ENCODE measurements at regions not wholly inside any gene's neighbourhood (a gene's known extent, or its start where the extent isn't known, plus 50 kb on each side); places are given as distances from the start of the nearest gene placed in this dataset.
A peak's percentile ranks its signal among the peaks of the same experiment; 100 is the strongest.
"Not testable (repeated sequence)": the region's sequence is repeated elsewhere in the genome, so short reads cannot be mapped to it uniquely, and the experiment has no call there.

DNA sequence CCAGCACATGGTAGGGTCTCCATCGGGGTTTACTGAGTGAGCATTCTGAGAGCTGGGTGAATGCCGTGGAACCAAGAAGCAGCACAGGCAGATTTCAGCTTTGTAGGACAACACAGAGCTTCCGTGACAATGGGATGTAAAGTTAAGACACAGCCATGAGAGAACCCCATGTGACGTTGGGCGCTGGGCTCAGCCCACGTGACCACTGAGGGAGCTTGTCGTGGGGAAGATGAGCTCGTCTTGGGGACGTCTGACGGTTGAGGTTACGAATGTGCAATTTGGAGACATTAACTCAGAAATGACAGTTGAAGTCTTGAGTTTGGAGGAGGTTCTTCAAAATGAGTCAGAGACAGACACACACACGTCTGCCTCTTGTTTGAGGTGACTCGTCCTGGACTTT lies 51.5 kb upstream of the MUC20 start:
- not testable (repeated sequence) for DNase-seq (ENCODE audit: low read depth)

DNA sequence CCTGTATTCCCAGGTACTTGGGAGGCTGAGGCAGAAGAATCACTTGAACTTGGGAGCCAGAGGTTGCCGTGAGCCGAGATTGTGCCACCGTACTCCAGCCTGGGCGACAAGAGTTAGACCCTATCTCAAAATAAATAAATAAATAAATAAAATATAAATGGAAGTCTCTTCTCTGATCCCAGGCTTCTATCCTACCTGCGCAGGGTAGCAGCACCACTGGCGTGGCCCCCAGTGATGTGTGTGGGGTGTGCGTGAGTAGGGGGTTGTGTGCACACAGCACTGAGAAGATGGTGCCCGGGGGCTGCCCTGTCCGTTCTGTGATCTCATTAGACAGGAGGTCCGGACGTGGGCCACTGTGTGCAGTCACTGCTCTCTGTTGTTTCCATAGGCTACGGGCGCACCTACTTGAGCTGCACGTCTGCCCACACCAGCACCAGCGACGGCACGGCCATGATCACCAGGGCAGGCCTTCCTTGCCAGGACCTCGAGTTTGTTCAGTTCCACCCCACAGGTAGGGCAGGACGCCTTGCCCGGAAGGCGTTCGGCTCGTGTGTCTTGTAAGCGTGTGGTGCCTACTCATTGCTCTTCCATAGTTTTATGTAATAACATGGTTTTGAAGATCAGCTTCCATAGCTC lies 52.5 kb upstream of the MUC20 start:
- DNase-seq (ENCODE audit: low read depth): not testable (repeated sequence)

DNA sequence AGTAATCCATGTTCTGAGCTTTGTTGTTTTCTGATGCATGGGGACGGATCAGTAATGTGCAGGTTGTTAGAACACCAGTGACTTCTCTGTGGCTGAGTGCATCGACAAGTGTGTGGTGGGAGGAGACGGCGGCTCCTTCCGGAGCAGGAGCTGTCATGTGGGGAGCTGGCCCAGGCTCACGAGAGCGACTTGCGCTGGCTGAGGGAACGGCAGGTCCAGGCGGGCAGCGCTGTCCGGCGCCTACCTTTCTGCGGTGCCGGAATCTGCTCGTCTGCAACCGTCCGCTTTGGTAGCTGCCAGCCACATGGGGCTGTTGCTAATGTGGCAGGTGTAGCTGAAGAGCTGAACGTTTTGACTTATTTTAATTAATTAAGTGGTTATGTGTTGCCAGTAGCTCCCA lies 55.5 kb upstream of the MUC20 start:
- not testable (repeated sequence) for DNase-seq (ENCODE audit: low read depth)

DNA sequence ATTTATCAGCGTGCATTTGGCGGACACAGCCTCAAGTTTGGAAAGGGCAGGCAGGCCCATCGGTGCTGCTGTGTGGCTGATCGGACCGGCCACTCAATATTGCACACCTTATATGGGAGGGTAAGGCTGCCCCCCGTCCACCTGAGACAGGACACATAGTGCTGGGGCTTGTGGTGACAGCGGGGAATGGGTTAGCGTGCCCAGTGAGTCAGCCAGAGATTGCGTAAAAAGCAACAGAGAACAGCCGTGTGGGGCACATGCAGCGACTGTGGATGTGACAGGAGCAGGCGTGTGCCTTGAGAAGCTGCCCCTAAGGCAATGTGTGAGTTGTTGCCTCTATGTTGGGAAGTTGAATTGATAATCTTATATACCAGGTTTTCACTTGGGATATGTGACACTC lies 56.6 kb upstream of the MUC20 start:
- not testable (repeated sequence) for DNase-seq (ENCODE audit: low read depth)

GRCh38 chr3:195659136-195659533 lies 61.6 kb upstream of the MUC20 start:
- DNase-seq (ENCODE audit: low read depth): not testable (repeated sequence)

- not testable (repeated sequence) for DNase-seq (ENCODE audit: low read depth)
These were observed 62.2 kb upstream of the MUC20 start for GRCh38 chr3:195658381-195659135.

- DNase-seq (ENCODE audit: low read depth): peak; percentile 66
These were observed 63.1 kb upstream of the MUC20 start for GRCh38 chr3:195657475-195658372.

GRCh38 chr3:195656091-195656490 lies 64.7 kb upstream of the MUC20 start:
- not testable (repeated sequence) for DNase-seq (ENCODE audit: low read depth)

- DNase-seq (ENCODE audit: low read depth): not testable (repeated sequence)
These were observed 66.0 kb upstream of the MUC20 start for GRCh38 chr3:195654746-195655145.

DNA sequence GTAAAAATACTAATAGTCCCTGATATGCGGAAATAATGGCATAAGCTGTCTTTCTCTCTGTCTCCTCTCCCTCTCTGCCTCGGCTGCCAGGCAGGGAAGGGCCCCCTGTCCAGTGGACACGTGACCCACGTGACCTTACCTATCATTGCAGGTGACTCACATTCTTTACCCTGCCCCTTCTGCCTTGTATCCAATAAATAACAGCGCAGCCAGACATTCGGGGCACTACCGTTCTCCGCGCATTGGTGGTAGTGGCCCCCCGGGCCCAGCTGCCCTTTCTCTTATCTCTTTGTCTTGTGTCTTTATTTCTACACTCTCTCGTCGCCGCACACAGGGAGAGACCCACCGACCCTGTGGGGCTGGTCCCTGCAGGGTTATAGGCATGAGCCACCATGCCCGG lies 66.6 kb upstream of the MUC20 start:
- not testable (repeated sequence) for DNase-seq (ENCODE audit: low read depth)

DNA sequence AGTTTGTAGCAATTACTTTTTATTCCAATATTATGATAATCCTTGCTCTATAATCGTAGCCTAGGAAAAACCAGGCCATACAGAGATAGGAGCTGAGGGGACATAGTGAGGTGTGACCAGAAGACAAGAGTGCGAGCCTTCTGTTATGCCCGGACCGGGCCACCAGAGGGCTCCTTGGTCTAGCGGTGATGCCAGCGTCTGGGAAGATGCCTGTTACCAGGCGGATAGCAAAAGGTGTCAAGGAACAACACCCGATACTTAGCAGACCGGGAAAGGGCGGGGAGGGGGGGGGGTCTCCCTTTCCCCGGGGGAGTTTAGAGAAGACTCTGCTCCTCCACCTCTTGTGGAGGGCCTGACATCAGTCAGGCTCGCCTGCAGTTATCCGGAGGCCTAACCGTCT lies 67.1 kb upstream of the MUC20 start:
- not testable (repeated sequence) for DNase-seq (ENCODE audit: low read depth)

DNA sequence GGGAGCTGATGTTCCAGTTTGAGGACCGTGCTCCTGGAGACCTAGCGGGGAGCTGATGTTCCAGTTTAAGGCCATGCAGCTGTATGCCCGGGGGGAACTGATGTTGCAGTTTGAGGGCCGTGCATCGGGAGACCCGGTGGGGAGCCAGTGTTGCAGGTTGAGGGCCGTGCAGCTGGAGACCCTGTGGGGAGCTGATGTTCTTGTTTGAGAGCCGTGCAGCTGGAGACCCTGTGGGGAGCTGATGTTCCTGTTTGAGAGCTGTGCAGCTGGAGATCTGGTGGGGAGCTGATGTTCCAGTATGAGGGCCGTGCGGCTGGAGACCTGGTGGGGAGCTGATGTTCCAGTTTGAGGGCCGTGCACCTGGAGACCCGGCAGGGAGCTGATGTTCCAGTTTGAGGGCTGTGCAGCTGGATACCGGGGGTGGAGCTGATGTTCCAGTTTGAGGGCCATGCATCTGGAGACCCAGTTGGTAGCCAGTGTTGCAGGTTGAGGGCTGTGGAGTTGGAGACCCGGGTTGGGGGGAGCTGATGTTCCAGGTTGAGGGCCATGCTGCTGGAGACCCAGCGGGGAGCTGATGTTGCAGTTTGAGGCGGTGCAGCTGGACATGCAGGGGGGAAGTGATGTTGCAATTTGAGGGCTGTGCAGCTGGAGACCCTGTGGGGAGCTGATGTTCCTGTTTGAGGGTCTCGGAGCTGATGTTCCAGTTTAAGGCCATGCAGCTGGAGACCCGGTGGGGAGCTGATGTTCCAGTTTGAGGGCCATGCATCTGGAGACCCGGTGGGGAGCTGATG lies 64.4 kb upstream of the APOD start:
- not testable (repeated sequence) for DNase-seq (ENCODE audit: low read depth)

DNA sequence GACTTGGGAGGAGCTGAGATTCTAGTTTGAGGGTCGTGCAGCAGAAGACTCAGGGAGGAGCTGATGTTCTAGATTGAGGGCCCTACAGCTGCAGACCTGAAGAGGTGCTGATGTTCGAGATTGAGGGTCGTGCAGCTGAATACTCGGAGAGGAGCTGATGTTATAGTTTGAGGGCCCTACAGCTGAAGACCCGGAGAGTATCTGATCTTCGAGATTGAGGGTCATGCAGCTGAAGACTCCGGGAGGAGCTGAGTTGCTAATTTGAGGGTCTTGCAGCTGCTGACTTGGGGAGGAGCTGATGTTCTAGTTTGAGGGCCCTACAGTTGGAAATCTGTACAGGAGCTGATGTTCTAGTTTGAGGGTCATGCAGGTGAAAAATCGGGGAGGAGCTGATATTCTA lies 62.1 kb upstream of the APOD start:
- DNase-seq (ENCODE audit: low read depth): not testable (repeated sequence)

DNA sequence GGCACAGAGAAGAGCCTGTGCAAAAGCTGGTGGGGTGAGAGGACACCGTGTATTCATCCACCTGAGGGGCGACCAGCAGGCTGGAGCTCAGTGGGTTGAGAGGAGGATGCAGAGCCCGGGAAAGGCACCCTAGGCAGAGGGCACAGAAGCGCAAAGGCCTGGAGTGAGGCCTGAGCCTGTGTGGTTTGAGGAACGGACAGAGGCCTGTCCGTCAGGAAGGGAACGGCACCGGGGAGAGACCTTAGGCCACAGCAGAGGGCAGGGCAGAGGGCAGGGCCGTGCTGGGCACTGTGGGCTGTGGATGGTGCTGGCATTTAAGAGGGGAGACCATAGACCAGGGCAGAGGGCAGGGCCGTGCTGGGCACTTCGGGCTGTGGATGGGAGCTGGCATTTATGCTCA lies 59.5 kb upstream of the APOD start:
- not testable (repeated sequence) for DNase-seq (ENCODE audit: low read depth)

GRCh38 chr3:195642311-195642710 lies 58.6 kb upstream of the APOD start:
- DNase-seq (ENCODE audit: low read depth): not testable (repeated sequence)

DNA sequence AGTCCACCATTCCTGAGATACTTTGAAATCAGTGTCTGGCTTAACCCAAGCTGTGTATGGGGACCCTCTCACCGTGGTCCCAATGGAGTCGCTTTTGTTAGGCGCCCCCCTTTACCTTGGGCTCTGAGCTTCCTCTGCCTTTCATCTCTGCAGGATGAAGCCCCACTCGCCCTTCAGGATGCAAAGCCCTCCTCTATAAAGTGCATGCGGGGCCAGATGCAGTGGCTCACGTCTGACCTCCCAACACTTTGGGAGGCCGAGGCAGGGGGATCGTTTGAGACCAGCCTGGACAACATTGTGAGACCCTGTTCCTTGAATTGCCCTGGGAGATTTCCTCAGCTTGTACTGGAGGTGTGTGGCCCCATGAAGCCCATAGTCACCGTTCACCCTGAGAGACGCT lies 54.7 kb upstream of the APOD start:
- not testable (repeated sequence) for DNase-seq (ENCODE audit: low read depth)

DNA sequence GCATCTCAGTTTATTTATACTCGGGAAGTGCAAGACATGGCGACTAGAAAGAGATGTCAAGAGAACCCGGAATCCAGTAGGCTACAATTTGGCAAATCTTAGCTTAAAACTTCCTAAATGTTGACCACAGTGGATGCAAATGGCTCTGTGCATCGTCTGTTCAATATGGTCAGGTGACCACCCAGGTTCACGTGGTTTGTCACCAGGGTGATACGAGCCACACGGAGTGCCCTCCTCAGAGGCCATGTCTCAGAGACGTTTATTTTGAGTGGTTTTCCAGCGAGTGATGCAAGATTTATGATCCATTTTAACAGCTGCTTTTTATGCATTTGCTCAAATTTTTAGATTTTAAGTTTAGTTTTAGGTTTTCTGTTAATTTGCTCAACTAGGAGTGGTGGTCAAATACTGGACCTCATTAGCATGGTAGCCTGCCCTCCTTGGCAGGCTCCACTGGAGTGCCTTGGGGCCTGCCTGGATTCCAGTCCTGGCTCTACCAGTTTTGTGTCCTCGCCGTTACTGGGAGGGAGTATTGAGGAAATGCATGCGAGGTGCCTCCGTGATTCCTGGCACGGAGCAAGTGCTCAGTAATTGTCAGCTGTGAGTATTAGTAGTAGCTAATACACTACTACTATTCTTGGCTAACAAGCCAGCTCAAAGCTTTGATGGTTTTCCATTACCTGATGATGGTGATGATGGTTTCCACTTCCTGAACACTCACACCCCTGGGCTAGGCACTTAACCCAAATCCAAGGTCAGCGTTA lies 53.9 kb upstream of the APOD start:
- DNase-seq (ENCODE audit: low read depth): not testable (repeated sequence)

- not testable (repeated sequence) for DNase-seq (ENCODE audit: low read depth)
These were observed 53.3 kb upstream of the APOD start for GRCh38 chr3:195637011-195637410.

DNA sequence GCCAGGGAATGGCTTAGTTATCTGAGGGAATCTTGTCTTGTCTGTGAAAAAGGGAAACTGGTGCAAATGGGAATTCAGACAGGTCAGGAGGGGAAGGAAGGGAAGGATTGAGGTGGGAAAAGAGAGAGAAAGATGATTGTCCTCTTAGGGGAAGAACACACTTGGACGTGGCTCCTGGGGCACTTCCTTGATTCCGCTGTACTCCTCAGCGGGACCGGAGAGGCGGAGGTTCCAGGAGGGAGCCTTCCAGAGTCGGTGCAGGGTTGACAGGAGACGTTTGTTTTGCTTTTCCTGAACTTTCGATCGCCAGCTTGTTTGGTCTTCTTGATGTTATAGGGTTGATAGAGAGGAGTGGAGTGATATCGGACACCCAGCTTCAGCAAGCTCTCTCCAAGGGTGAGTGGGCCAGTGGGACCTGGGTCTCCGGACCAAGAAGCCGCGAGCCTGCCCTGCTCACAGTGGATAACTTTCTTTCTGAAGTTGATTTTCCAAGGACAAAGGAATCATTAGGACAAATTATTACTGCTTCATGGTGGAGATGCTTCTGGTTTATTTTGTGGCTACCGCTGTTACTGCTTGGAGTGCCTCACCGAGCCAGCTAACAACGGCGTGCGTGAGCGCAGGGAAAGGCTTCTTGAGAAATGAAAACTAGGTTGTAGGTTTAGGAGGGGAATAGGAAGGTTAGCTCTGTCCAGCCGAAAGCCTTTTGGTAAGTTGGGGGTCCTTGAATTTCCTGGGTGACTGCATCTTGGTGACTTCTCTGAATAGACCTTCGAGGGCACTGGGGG lies 52.4 kb upstream of the APOD start:
- DNase-seq (ENCODE audit: low read depth): not testable (repeated sequence)

DNA sequence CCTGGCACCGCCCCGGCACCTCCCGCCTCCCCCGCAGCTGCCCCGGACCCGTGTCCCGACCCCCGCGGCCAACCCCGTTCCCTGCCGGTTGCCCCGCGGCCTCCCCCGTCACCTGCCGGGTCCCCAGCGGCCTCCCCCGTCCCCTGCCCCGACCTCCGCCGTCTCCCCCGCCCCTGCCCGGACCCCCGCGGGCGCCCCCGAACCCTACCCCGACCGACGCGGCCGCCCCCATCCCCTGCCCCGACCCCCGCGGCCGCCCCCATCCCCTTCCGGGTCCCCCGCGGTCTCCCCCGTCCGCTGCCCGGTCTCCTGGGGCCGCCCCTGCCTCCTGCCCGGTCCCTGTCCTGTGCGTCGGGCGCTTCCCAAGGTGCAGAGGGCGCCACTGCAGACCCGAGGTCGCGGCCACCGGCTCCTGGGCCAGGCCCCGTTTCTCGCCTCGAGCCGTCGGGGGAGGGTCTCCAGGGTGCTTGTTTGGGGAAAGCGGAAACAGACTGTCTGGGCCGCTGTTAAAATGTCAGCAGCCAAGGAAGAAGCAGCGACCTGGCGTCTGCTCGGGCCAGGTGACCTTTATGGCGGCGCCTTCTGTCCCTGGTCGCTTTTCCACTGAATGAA lies 51.6 kb upstream of the APOD start:
- not testable (repeated sequence) for DNase-seq (ENCODE audit: low read depth)

All from stimulated activated CD8-positive, alpha-beta memory T cell treated with anti-CD3 and anti-CD28 coated beads, Interleukin-12 subunit alpha, Interleukin-12 subunit beta, amount 100 ng/mL, for 4 hours (primary cell).